ENCODE measurements at regions not wholly inside any gene's neighbourhood (a gene's known extent, or its start where the extent isn't known, plus 50 kb on each side); places are given as distances from the start of the nearest gene placed in this dataset.

DNA sequence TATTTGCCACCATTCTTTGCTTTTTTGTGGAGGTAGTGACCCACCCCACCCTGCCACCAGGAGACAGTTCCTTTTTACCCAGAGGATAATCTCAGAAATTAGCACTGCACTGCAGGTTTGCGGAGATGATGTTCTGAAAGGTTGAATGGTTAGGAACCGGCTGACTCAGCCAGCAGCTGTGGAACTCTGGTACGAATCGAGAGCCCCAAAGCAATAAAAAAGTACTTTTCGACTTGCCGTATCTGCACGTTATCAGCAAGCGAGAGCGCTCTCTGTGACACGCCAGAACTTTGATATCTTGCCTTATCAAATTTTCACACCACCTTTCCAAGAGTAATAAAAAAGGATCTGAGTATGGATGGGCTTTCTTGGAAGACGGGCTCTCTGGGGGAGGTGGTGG, 96.3 kb upstream of the EEF2KMT start:
- TF ChIP-seq, protein P1, sequence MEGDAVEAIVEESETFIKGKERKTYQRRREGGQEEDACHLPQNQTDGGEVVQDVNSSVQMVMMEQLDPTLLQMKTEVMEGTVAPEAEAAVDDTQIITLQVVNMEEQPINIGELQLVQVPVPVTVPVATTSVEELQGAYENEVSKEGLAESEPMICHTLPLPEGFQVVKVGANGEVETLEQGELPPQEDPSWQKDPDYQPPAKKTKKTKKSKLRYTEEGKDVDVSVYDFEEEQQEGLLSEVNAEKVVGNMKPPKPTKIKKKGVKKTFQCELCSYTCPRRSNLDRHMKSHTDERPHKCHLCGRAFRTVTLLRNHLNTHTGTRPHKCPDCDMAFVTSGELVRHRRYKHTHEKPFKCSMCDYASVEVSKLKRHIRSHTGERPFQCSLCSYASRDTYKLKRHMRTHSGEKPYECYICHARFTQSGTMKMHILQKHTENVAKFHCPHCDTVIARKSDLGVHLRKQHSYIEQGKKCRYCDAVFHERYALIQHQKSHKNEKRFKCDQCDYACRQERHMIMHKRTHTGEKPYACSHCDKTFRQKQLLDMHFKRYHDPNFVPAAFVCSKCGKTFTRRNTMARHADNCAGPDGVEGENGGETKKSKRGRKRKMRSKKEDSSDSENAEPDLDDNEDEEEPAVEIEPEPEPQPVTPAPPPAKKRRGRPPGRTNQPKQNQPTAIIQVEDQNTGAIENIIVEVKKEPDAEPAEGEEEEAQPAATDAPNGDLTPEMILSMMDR (IDR thresholded peaks at IDR 0.05) = no peak
- TF ChIP-seq POLR2A (IDR thresholded peaks at IDR 0.05) = no peak
